ELR (cell line): ENCODE measurements at regions not wholly inside any gene's neighbourhood (a gene's known extent, or its start where the extent isn't known, plus 50 kb on each side); places are given as distances from the start of the nearest gene placed in this dataset.
A peak's percentile ranks its signal among the peaks of the same experiment; 100 is the strongest.

Source experiments
- DNase-seq: peaks from one replicate; pipeline ENCODE4 v3.0.0-alpha.2; 2015; ENCODE audit warnings: low read depth

DNA sequence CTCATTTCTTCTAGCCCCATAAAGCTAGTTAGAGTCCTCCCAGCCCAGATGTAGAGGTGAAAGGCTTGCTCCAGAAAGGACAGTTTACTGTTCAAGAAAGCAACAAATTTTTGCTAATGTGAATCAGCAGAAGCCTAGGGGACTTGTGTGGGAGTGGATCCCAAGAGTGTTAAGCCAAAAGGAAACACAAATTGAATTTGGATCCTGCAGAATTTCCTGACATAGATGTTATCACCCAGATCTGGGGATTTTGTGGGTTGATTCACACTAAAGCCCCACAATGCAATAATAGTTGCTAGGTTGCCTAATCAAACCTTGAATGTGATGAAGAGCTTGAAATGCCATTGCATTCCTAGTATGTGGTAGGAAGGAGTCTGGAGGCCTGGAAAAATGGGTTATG, 135.2 kb upstream of the HS3ST3A1 start:
- DNase-seq: peak; percentile 62

DNA sequence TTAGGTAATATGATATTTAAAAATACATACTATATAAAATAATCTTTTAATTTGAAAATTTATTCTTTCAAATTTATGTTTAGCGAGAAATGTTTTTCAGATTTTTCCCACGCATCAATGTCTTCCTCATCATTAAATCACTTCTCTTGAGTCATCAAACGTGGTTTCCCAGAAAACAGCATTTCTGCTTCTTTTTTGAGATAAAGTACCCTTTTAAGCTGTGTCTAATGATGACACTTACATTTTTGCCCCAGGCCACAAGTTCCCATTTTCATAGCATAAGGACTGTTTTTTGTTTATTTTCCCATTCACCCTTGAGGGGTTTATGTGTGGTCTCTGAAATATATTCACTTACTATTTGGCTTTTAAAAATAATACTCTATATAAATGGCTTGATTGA, 139.0 kb upstream of the HS3ST3A1 start:
- peak; percentile 61 for DNase-seq

DNA sequence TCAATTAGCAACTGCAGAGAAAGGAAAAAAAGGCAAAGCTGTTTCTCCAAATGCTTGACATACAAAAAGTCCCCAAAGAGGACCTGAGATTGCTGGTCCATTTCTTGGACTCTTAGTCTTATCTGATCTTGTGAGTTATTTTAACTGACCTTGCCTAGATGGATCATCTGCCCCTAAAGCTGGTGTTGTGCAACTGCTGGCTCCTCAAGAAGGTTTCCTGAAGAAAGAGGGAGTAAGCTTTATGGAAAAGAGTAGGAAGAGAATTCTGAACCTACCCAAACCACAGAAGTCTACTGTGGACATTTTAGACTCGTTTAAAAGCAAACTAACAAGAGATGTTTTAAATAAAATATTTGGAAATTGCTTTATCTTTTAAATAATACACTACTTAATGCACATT, 140.0 kb upstream of the HS3ST3A1 start:
- DNase-seq: no peak

GRCh38 chr17:13743906-13744305, 142.2 kb upstream of the HS3ST3A1 start:
- DNase-seq: no peak

DNA sequence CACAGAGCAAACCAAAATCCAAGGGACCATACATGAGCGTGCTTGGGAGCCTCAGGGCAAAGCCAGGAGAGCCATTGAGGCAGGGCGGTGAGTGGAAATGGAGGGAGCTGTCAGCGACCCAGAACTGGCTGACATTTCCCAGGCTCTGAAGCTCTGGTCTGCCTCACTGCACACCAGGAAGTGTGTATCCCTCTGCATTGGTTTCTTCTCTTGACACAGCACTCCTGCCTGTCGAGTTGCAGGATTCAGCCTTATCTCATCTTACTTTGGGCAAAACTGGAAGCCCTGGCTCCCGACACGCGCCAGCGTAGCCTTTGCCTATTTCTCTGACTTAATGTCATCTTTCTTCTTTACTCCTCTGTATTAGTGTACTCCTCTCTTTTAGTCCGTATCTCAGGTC, 144.7 kb upstream of the HS3ST3A1 start:
- DNase-seq: no peak

DNA sequence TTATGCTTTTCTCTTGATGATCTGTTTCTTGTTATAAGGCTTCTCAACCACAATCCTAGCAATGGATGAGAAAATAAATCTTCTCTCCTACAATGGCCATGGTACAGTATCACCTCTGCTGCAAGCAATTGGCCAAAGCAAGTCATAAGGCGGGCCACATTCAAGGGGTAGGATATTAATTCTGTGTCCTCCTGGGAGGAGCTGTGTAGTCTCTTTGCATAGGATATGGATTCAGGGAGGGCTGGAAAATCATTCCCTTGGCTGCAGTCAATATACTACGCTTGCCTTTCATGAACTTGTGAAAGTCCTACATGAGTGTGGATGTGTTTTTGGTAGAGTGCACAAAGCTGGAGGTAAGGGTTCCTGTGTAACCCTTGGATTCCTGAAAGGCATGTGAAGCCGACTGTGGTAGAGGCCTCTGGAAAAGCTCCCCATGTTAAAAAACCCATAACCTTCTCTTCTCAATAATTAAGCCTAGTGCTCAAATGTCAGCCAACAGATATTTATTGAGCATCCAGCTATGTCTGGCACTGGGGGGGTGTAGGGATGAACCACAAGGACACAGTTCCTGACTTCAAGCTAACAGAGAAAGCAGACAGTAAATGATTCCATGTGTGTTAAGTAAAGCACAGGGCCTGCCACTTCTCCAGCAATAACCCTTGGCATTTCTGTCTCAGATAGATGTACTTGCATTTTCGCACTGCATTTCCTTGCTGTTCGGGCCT, 147.6 kb upstream of the HS3ST3A1 start:
- no peak for DNase-seq

- no peak for DNase-seq
These were observed 148.1 kb upstream of the HS3ST3A1 start for GRCh38 chr17:13749891-13750235.

GRCh38 chr17:13750816-13751793, 149.4 kb upstream of the HS3ST3A1 start:
- peak; percentile 23 for DNase-seq

GRCh38 chr17:13753154-13753553, 151.4 kb upstream of the HS3ST3A1 start:
- no peak for DNase-seq

- DNase-seq: no peak
These were observed 152.0 kb upstream of the HS3ST3A1 start for GRCh38 chr17:13753771-13754170.

DNA sequence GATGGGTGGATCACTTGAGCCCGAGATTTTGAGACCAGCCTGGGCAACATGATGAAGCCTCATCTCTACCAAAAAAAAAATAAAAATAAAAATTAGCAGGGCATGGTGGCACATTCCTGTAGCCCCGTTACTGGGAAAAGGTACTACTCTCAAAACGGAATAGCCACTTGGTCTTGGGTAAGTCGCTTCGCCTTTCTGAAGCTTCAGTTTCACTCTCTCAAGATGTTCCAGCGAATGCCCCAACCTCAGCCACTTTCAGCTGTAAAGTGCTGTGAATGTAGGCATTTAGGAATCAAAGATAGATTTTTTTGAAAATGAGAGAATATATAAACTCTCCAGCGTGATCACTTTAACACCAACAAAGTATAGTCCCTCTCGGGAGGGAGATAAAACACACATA, 154.1 kb upstream of the HS3ST3A1 start:
- DNase-seq: no peak

- no peak for DNase-seq
These were observed 155.0 kb upstream of the HS3ST3A1 start for GRCh38 chr17:13756763-13757162.

DNA sequence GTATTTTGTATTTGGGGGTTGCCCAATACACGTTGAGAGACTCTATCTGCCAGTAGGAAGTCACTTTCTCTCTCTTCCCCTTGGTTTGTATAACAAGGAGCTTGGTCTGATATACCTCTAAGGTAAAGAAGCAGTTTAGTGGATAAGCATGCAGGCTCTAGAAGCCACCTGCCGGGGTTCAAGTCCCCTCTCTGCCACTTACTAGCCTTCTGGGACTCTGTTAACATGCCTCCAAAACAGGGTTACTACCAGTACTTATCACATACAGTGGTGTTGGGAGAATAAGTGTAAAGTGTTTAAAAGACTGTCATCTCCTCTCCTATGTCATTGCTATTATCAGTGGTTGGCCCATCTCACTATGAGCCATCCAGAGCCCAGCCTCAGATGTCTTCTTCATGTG, 156.1 kb upstream of the HS3ST3A1 start:
- DNase-seq: no peak

- DNase-seq: no peak
These were observed 158.0 kb upstream of the HS3ST3A1 start for GRCh38 chr17:13759518-13760335.

- no peak for DNase-seq
These were observed 159.4 kb upstream of the HS3ST3A1 start for GRCh38 chr17:13761038-13761603.

DNA sequence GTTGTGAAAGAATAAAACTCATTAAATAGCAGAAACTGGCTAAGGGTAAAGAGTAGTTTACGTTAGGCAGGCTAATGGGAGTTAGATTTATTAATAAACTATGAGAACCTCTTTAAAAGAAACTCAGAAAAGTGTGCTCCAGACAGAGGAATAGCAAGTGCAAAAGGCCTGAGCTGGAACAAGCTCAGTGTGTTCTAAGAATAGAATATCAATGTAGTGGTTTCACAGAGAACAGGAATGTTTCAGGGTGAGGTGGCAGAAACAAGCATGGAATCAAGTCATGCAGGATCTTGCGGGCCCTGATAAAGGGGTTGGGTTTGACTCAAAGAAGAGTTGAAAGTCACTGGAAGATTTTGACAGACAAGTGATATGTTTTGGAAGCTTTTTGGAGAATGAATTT, 164.0 kb upstream of the HS3ST3A1 start:
- no peak for DNase-seq

DNA sequence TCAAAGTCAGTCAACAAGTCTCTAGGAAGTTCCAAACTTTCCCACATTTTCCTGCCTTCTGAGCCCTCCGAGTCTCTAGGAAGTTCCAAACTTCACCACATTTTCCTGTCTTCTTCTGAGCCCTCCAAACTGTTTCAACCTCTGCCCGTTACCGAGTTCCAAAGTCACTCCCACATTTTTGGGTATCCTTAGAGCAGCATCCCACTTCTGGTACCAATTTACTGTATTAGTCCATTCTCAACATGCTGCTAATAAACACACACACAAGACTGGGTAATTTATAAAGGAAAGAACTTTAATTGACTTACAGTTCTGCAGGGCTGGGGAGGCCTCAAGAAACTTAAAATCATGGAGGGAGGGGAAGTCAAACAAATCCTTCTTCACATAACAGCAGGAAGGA, 169.0 kb upstream of the HS3ST3A1 start:
- DNase-seq: no peak

GRCh38 chr17:13775450-13775849, 173.7 kb upstream of the HS3ST3A1 start:
- DNase-seq: no peak

- DNase-seq: no peak
These were observed 174.4 kb upstream of the HS3ST3A1 start for GRCh38 chr17:13776027-13776551.

DNA sequence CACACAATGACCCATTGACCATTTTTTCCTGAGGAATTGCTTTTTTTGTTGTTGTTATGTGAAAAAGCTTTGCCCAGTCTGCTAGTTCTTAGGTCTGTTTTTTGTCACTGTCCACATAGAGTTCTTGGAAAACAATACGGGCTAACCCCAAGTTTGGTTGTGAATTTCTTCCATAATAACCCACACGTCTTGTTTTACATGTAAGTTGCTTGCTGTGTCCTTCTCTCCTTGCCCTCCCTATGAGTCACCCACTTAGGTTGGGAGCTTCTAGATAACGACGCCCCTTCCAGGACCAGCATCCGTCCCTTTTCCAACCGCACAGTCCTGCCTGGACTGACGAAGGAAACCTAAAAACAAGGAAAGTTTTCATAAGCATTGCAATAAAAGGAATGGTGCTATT, 175.3 kb upstream of the HS3ST3A1 start:
- DNase-seq: no peak

- no peak for DNase-seq
These were observed 182.8 kb upstream of the HS3ST3A1 start for GRCh38 chr17:13784434-13785095.
